SK-N-MC (cell line): ENCODE measurements at regions not wholly inside any gene's neighbourhood (a gene's known extent, or its start where the extent isn't known, plus 50 kb on each side); places are given as distances from the start of the nearest gene placed in this dataset.

Experiments used
- EZH2 ChIP-seq: fragments of 200-600 bp; sonication (generic); IDR thresholded peaks from one replicate; pipeline ENCODE4 v1.6.1; 2017; ENCODE audit warnings: antibody characterized with exemption
- FOXP2 ChIP-seq: optimal IDR thresholded peaks from 2 replicates; pipeline ENCODE3; 2011; ENCODE audit warnings: mild to moderate bottlenecking, moderate library complexity; ENCODE audit not compliant: insufficient read depth; ENCODE audit errors: extremely low read length, control extremely low read depth
- POLR2AphosphoS5 ChIP-seq: IDR thresholded peaks from 2 replicates; pipeline ENCODE4 v1.6.1; 2012; ENCODE audit warnings: mild to moderate bottlenecking, low read depth, low read length, borderline replicate concordance

DNA sequence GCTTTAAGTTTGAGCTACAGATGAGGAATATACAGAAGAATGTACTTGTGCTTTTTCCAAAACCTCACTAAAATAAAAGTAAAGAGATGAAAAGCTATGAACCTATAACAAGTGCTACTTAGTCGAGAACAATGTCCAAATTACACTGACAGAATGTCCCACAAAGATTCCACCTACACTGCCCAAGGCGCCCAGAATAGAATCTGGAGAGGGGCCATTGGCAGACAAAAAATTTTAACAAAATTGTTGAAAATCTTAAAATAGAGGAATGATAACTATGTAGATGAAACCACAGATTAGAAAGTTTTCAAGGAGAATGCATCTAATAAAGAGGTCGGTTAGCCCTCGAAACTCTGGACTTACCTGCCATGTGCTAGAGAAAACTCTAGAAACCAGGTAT is 235.3 kb downstream of the CETN3 start:
- TF ChIP-seq POLR2AphosphoS5 (no peak), EZH2 (no peak), FOXP2 (no peak)
